Endodermal cell (in vitro differentiated cells): ENCODE measurements at regions not wholly inside any gene's neighbourhood (a gene's known extent, or its start where the extent isn't known, plus 50 kb on each side); places are given as distances from the start of the nearest gene placed in this dataset.

Source experiments
- DNase-seq: peaks from one replicate; pipeline ENCODE4 v3.0.0-alpha.2; 2017
- H3K27ac ChIP-seq: 2 replicates; pipeline ENCODE4 v1.5.1; 2013; ENCODE audit warnings: mild to moderate bottlenecking, low read depth, low read length, moderate library complexity
- H3K27me3 ChIP-seq: 2 replicates; pipeline ENCODE4 v1.6.1; 2013; ENCODE audit warnings: mild to moderate bottlenecking, low read length, moderate library complexity; ENCODE audit not compliant: insufficient read depth, control insufficient read depth, poor library complexity, severe bottlenecking
- H3K36me3 ChIP-seq: 2 replicates; pipeline ENCODE4 v1.7.0; 2013; ENCODE audit warnings: mild to moderate bottlenecking, low read length, moderate library complexity; ENCODE audit not compliant: control insufficient read depth, insufficient read depth
- H3K4me1 ChIP-seq: one replicate; pipeline ENCODE4 v1.7.0; 2013; ENCODE audit warnings: low read length; ENCODE audit not compliant: control insufficient read depth, insufficient read depth
- H3K4me3 ChIP-seq: 2 replicates; pipeline ENCODE4 v1.5.1; 2013; ENCODE audit warnings: mild to moderate bottlenecking, low read length, moderate library complexity
- H3K9ac ChIP-seq: 2 replicates; pipeline ENCODE4 v1.6.1; 2013; ENCODE audit warnings: mild to moderate bottlenecking, low read length, moderate library complexity; ENCODE audit not compliant: poor library complexity, severe bottlenecking; ENCODE audit errors: extremely low read depth
- H3K9me3 ChIP-seq: 2 replicates; pipeline ENCODE4 v1.6.1; 2013; ENCODE audit warnings: mild to moderate bottlenecking, low read length, moderate library complexity; ENCODE audit not compliant: control insufficient read depth
- H3K27ac Mint-ChIP-seq: 2 replicates; pipeline ENCODE4 v1.8.0; 2020; ENCODE audit warnings: mixed read lengths
- H3K27me3 Mint-ChIP-seq: 2 replicates; pipeline ENCODE4 v1.8.0; 2021; ENCODE audit warnings: mild to moderate bottlenecking, mixed read lengths; ENCODE audit not compliant: insufficient read depth
- H3K36me3 Mint-ChIP-seq: 2 replicates; pipeline ENCODE4 v1.8.0; 2020; ENCODE audit warnings: low read depth, mixed read lengths
- H3K4me1 Mint-ChIP-seq: 2 replicates; pipeline ENCODE4 v1.8.0; 2020; ENCODE audit warnings: mixed read lengths
- H3K4me3 Mint-ChIP-seq: 2 replicates; pipeline ENCODE4 v1.8.0; 2020; ENCODE audit warnings: mild to moderate bottlenecking, moderate library complexity, mixed read lengths
- H3K9me3 Mint-ChIP-seq: 2 replicates; pipeline ENCODE4 v1.8.0; 2020; ENCODE audit warnings: mild to moderate bottlenecking, mixed read lengths
- WGBS, 2 experiments: methylation state at CpG; one replicate each; pipeline versions ENCODE4 v1.1.5 to v1.1.7; 2013; ENCODE audit warnings: missing lambda C conversion rate in 2 of 2, mixed read lengths in 1 of 2; ENCODE audit not compliant: insufficient coverage in 1 of 2, insufficient read length in 1 of 2; 5-methylcytosine and 5-hydroxymethylcytosine counted together
- TF ChIP-seq, protein P1 (sequence below): fragments of 200-600 bp; sonication (generic); conservative IDR thresholded peaks from 2 replicates; pipeline ENCODE4 v1.5.0; 2021; ENCODE audit warnings: antibody characterized with exemption, mild to moderate bottlenecking

DNA sequence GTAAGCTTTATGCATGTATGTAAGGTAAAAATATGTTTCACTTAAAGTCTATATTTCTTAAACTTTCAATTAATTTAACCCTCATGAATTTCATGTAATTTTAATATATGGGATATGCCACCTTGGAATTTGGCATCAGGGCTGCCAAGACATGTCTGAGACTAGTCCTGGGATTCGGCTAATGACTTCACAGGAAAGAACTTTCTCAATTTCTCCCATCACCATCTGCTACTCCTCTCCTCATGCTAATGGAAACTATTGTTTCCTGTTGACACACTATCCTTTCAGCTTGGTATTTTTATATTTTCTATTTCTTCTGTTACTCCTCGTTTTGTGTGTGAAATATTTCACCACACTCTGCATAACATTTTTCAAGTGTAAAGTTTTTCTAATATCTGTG lies 205.9 kb downstream of the ARL4A start:
- no peaks in the 10 kb centered on the region for H3K36me3 ChIP-seq
- H3K27me3 ChIP-seq, result no peaks in the 10 kb centered on the region
- Mint-ChIP-seq H3K9me3 (no peaks in the 10 kb centered on the region), H3K36me3 (no peaks in the 10 kb centered on the region), H3K4me3 (no peak overlapping the region), H3K4me1 (peaks cover 6% of the 10 kb centered on the region), H3K27ac (no peak overlapping the region), H3K27me3 (no peaks in the 10 kb centered on the region)
- no peaks in the 10 kb centered on the region for H3K4me1 ChIP-seq
- H3K9me3 ChIP-seq, result no peaks in the 10 kb centered on the region
- 71 to 100% methylated on average over 1 of the region's 2 CpGs for WGBS, 2 experiments
- no peak overlapping the region for H3K27ac ChIP-seq
- H3K4me3 ChIP-seq, result no peak overlapping the region
- no peak overlapping the region for H3K9ac ChIP-seq
- TF ChIP-seq, protein P1, sequence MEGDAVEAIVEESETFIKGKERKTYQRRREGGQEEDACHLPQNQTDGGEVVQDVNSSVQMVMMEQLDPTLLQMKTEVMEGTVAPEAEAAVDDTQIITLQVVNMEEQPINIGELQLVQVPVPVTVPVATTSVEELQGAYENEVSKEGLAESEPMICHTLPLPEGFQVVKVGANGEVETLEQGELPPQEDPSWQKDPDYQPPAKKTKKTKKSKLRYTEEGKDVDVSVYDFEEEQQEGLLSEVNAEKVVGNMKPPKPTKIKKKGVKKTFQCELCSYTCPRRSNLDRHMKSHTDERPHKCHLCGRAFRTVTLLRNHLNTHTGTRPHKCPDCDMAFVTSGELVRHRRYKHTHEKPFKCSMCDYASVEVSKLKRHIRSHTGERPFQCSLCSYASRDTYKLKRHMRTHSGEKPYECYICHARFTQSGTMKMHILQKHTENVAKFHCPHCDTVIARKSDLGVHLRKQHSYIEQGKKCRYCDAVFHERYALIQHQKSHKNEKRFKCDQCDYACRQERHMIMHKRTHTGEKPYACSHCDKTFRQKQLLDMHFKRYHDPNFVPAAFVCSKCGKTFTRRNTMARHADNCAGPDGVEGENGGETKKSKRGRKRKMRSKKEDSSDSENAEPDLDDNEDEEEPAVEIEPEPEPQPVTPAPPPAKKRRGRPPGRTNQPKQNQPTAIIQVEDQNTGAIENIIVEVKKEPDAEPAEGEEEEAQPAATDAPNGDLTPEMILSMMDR, result no peak
- no peak for DNase-seq

DNA sequence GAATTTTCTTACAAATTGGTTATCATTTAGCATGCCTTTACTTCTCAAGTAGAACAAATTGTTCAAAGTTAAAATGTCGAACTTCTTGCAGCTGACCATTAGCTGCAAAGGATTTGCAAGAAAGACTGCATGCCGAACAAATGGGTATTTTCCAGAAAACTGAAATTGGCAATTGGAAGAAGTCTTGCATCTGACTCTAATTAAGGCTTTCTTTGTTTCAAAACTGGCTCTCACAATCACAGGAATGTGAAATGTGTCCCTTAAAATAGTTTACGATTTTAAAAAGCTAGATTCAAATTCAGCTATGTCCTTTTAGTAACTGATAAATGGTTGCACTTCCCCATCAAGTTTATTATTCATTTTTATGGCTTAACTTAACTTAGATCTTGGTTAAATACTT lies 207.9 kb downstream of the ARL4A start:
- Mint-ChIP-seq H3K27ac (no peak overlapping the region), H3K4me1 (peaks cover 6% of the 10 kb centered on the region), H3K4me3 (no peak overlapping the region), H3K9me3 (no peaks in the 10 kb centered on the region), H3K27me3 (no peaks in the 10 kb centered on the region), H3K36me3 (no peaks in the 10 kb centered on the region)
- Histone ChIP-seq H3K27me3 (no peaks in the 10 kb centered on the region), H3K9me3 (no peaks in the 10 kb centered on the region), H3K9ac (no peak overlapping the region), H3K27ac (no peak overlapping the region), H3K4me1 (no peaks in the 10 kb centered on the region), H3K36me3 (no peaks in the 10 kb centered on the region), H3K4me3 (no peak overlapping the region)
- 92 to 96% methylated on average over 2 to 3 of the region's 3 CpGs for WGBS, 2 experiments
- TF ChIP-seq, protein P1, result no peak
- DNase-seq, result no peak

DNA sequence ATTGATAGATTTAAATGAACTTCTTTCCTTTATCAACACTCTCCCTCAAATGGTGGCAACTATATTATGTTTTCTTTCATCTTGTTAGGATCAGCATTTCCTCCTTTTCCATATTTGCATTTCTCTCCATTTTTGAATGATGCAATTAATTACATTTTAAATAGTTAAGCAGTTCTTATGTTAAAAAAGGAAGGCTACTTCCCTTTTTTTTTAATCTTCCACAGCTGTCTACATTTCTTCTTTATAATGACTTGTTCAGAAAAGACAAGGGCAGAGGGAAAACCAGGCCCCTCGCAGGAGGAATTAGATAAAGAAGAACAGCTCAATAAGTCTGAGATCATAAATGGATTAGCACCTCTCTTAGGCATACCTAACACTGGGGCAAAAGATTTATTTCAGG lies 208.9 kb downstream of the ARL4A start:
- H3K36me3 ChIP-seq, result no peaks in the 10 kb centered on the region
- H3K4me3 ChIP-seq, result no peak overlapping the region
- TF ChIP-seq, protein P1, result no peak
- no peaks in the 10 kb centered on the region for H3K9me3 Mint-ChIP-seq
- peaks cover 6% of the 10 kb centered on the region for H3K4me1 Mint-ChIP-seq
- 92% methylated on average over 1 of the region's 1 CpG; no CpG with 5 or more reads in 1 of the 2 experiments for WGBS, 2 experiments
- no peak overlapping the region for H3K4me3 Mint-ChIP-seq
- no peaks in the 10 kb centered on the region for H3K4me1 ChIP-seq
- H3K27ac ChIP-seq, result no peak overlapping the region
- no peaks in the 10 kb centered on the region for H3K9me3 ChIP-seq
- DNase-seq, result no peak
- no peak overlapping the region for H3K27ac Mint-ChIP-seq
- H3K27me3 ChIP-seq, result no peaks in the 10 kb centered on the region
- no peak overlapping the region for H3K9ac ChIP-seq
- H3K27me3 Mint-ChIP-seq, result no peaks in the 10 kb centered on the region
- H3K36me3 Mint-ChIP-seq, result no peaks in the 10 kb centered on the region
